ENCODE measurements at regions not wholly inside any gene's neighbourhood (a gene's known extent, or its start where the extent isn't known, plus 50 kb on each side); places are given as distances from the start of the nearest gene placed in this dataset.

DNA sequence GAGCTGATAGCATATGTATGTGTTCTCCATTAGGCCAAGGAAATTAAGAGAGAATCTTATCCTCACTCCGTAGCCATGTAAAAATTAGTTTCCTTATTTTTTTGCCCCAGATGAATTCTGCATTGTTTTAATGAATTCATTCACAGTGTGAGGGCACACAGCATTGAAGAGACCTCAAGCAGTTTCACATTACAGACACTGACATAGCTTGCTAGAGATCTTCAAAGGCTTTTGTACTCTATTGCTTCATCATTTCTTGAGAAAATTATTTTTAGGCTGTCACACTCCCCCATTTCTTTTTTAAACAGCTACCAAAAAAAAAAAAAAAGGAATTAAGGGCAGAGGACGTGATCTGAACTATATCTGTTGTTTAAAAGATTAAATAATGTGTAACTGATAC is 251.1 kb downstream of the BCAT1 start:
- TF ChIP-seq EZH2 (IDR thresholded peaks at IDR 0.05; ENCODE audit: low read length, unreplicated experiment) = no peak
- TF ChIP-seq, protein P1, sequence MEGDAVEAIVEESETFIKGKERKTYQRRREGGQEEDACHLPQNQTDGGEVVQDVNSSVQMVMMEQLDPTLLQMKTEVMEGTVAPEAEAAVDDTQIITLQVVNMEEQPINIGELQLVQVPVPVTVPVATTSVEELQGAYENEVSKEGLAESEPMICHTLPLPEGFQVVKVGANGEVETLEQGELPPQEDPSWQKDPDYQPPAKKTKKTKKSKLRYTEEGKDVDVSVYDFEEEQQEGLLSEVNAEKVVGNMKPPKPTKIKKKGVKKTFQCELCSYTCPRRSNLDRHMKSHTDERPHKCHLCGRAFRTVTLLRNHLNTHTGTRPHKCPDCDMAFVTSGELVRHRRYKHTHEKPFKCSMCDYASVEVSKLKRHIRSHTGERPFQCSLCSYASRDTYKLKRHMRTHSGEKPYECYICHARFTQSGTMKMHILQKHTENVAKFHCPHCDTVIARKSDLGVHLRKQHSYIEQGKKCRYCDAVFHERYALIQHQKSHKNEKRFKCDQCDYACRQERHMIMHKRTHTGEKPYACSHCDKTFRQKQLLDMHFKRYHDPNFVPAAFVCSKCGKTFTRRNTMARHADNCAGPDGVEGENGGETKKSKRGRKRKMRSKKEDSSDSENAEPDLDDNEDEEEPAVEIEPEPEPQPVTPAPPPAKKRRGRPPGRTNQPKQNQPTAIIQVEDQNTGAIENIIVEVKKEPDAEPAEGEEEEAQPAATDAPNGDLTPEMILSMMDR (conservative IDR thresholded peaks at IDR 0.05; ENCODE audit: low read depth, low read length) = no peak
- no peak for TF ChIP-seq EZH2phosphoT487 (IDR thresholded peaks at IDR 0.05; ENCODE audit: borderline replicate concordance, low read length)

Measured in PC-3 (cell line).